GM19452 (cell line): ENCODE measurements at regions not wholly inside any gene's neighbourhood (a gene's known extent, or its start where the extent isn't known, plus 50 kb on each side); places are given as distances from the start of the nearest gene placed in this dataset.

ENCODE experiments used
- ATAC-seq: cut with Tn5 transposase; IDR thresholded peaks from one replicate; pipeline ENCODE4 v1.9.1; 2021; ENCODE audit not compliant: unreplicated experiment

DNA sequence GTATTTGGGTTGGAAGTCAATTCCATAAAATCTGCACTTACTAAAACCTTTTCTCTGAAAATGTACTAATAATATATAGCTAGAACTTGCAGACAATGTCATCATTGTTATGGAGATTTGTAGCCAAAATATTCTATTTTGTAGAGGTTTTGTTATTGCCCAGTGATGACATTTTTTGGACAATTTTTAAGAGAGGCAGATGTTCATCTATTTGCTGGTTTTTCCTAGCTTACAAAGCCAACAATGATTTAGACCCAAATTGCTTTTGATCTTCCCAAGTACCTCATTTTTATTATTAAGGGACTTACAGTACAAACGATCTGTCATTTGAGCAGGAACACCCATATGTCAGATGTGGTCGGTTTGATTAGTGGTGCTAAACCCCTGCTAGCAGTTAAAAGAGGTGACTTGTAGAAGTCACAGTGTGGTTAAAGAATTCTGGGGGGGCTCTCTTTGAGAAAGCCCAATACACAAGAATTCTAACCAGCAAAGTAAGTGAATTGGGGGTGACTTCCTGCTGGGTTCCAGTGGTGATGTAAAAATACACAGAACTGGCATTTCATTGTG, 136.2 kb downstream of the KIT start:
- ATAC-seq = no peak
